ENCODE measurements at regions not wholly inside any gene's neighbourhood (a gene's known extent, or its start where the extent isn't known, plus 50 kb on each side); places are given as distances from the start of the nearest gene placed in this dataset.

- no peaks in the 10 kb centered on the region for H3K36me3 ChIP-seq (ENCODE audit: control insufficient read depth, insufficient read depth, low read length)
- ChIA-PET POLR2A (no interaction called here), CTCF (no interaction called here)
- no peak for DNase-seq (ENCODE audit: low read depth)
- TF ChIP-seq CTCF (IDR thresholded peaks at IDR 0.05; ENCODE audit: insufficient read depth, low read depth, low read length), result no peak
- H3K27me3 ChIP-seq (ENCODE audit: control insufficient read depth, insufficient read depth, low read length), result no peaks in the 10 kb centered on the region
- H3K4me3 ChIP-seq (ENCODE audit: low read depth, low read length), result no peak overlapping the region
Observed at GRCh38 chr13:69198706-69199105, 908.9 kb upstream of the ATXN8OS start.

GRCh38 chr13:69194130-69194529 lies 913.5 kb upstream of the ATXN8OS start:
- Histone ChIP-seq H3K4me3 (ENCODE audit: low read depth, low read length) (no peak overlapping the region), H3K27me3 (ENCODE audit: control insufficient read depth, insufficient read depth, low read length) (no peaks in the 10 kb centered on the region), H3K36me3 (ENCODE audit: control insufficient read depth, insufficient read depth, low read length) (no peaks in the 10 kb centered on the region)
- DNase-seq (ENCODE audit: low read depth), result no peak
- ChIA-PET CTCF (no interaction called here), POLR2A (no interaction called here)
- TF ChIP-seq CTCF (IDR thresholded peaks at IDR 0.05; ENCODE audit: insufficient read depth, low read depth, low read length), result no peak

- CTCF ChIA-PET, result no interaction called here
Observed at GRCh38 chr13:69180034-69180433, 927.6 kb upstream of the ATXN8OS start.

GRCh38 chr13:69178000-69178399 lies 929.6 kb upstream of the ATXN8OS start:
- H3K27me3 ChIP-seq (ENCODE audit: control insufficient read depth, insufficient read depth, low read length), result no peaks in the 10 kb centered on the region
- ChIA-PET CTCF (no interaction called here), POLR2A (no interaction called here)

More at GRCh38 chr13:69180034-69180433, 927.6 kb upstream of the ATXN8OS start:
- Histone ChIP-seq H3K4me3 (ENCODE audit: low read depth, low read length) (no peak overlapping the region), H3K36me3 (ENCODE audit: control insufficient read depth, insufficient read depth, low read length) (no peaks in the 10 kb centered on the region), H3K27me3 (ENCODE audit: control insufficient read depth, insufficient read depth, low read length) (no peaks in the 10 kb centered on the region)
- TF ChIP-seq CTCF (IDR thresholded peaks at IDR 0.05; ENCODE audit: insufficient read depth, low read depth, low read length), result no peak
- POLR2A ChIA-PET, result no interaction called here
- DNase-seq (ENCODE audit: low read depth), result no peak

GRCh38 chr13:69168436-69168835 lies 939.2 kb upstream of the ATXN8OS start:
- POLR2A ChIA-PET, result no interaction called here
- TF ChIP-seq CTCF (IDR thresholded peaks at IDR 0.05; ENCODE audit: insufficient read depth, low read depth, low read length), result no peak
- CTCF ChIA-PET, result no interaction called here
- no peak for DNase-seq (ENCODE audit: low read depth)
- no peak overlapping the region for H3K4me3 ChIP-seq (ENCODE audit: low read depth, low read length)
- no peaks in the 10 kb centered on the region for H3K36me3 ChIP-seq (ENCODE audit: control insufficient read depth, insufficient read depth, low read length)
- no peaks in the 10 kb centered on the region for H3K27me3 ChIP-seq (ENCODE audit: control insufficient read depth, insufficient read depth, low read length)

More at GRCh38 chr13:69178000-69178399, 929.6 kb upstream of the ATXN8OS start:
- Histone ChIP-seq H3K36me3 (ENCODE audit: control insufficient read depth, insufficient read depth, low read length) (no peaks in the 10 kb centered on the region), H3K4me3 (ENCODE audit: low read depth, low read length) (no peak overlapping the region)
- DNase-seq (ENCODE audit: low read depth), result no peak
- no peak for TF ChIP-seq CTCF (IDR thresholded peaks at IDR 0.05; ENCODE audit: insufficient read depth, low read depth, low read length)

Data from BJ (cell line).